ENCODE measurements at regions not wholly inside any gene's neighbourhood (a gene's known extent, or its start where the extent isn't known, plus 50 kb on each side); places are given as distances from the start of the nearest gene placed in this dataset.

- Histone ChIP-seq H3K36me3 (ENCODE audit: control insufficient read depth, insufficient read depth, low read length) (no peaks in the 10 kb centered on the region), H3K4me3 (ENCODE audit: low read depth, low read length) (no peak overlapping the region), H3K27me3 (ENCODE audit: control insufficient read depth, insufficient read depth, low read length) (no peaks in the 10 kb centered on the region), H3K27ac (ENCODE audit: low read depth, low read length) (no peak overlapping the region), H3K9me3 (ENCODE audit: control insufficient read depth, insufficient read depth, low read length) (peaks cover 10% of the 10 kb centered on the region; the same call in 1 of the 2 replicates), H3K4me1 (ENCODE audit: control insufficient read depth, insufficient read depth, low read length) (no peaks in the 10 kb centered on the region), H3K9ac (ENCODE audit: low read depth, low read length) (no peak overlapping the region)
These were observed 199.1 kb downstream of the GLRX3 start for GRCh38 chr10:130335336-130335735.

GRCh38 chr10:130336617-130337304 lies 200.6 kb downstream of the GLRX3 start:
- Histone ChIP-seq H3K9me3 (ENCODE audit: control insufficient read depth, insufficient read depth, low read length) (peaks cover 5% of the 10 kb centered on the region; the same call in 1 of the 2 replicates), H3K4me1 (ENCODE audit: control insufficient read depth, insufficient read depth, low read length) (no peaks in the 10 kb centered on the region), H3K27ac (ENCODE audit: low read depth, low read length) (no peak overlapping the region), H3K27me3 (ENCODE audit: control insufficient read depth, insufficient read depth, low read length) (no peaks in the 10 kb centered on the region), H3K9ac (ENCODE audit: low read depth, low read length) (no peak overlapping the region), H3K36me3 (ENCODE audit: control insufficient read depth, insufficient read depth, low read length) (no peaks in the 10 kb centered on the region), H3K4me3 (ENCODE audit: low read depth, low read length) (no peak overlapping the region)

GRCh38 chr10:130337305-130337640 lies 201.1 kb downstream of the GLRX3 start:
- Histone ChIP-seq H3K4me3 (ENCODE audit: low read depth, low read length) (no peak overlapping the region), H3K27ac (ENCODE audit: low read depth, low read length) (no peak overlapping the region), H3K36me3 (ENCODE audit: control insufficient read depth, insufficient read depth, low read length) (no peaks in the 10 kb centered on the region), H3K9me3 (ENCODE audit: control insufficient read depth, insufficient read depth, low read length) (no peaks in the 10 kb centered on the region), H3K27me3 (ENCODE audit: control insufficient read depth, insufficient read depth, low read length) (no peaks in the 10 kb centered on the region), H3K9ac (ENCODE audit: low read depth, low read length) (no peak overlapping the region), H3K4me1 (ENCODE audit: control insufficient read depth, insufficient read depth, low read length) (no peaks in the 10 kb centered on the region)

- no peaks in the 10 kb centered on the region for H3K36me3 ChIP-seq (ENCODE audit: control insufficient read depth, insufficient read depth, low read length)
These were observed 201.8 kb downstream of the GLRX3 start for GRCh38 chr10:130337696-130338635.

GRCh38 chr10:130338636-130339024 lies 202.4 kb downstream of the GLRX3 start:
- no peaks in the 10 kb centered on the region for H3K4me1 ChIP-seq (ENCODE audit: control insufficient read depth, insufficient read depth, low read length)

More at GRCh38 chr10:130337696-130338635, 201.8 kb downstream of the GLRX3 start:
- Histone ChIP-seq H3K9ac (ENCODE audit: low read depth, low read length) (no peak overlapping the region), H3K4me1 (ENCODE audit: control insufficient read depth, insufficient read depth, low read length) (no peaks in the 10 kb centered on the region), H3K4me3 (ENCODE audit: low read depth, low read length) (no peak overlapping the region), H3K27ac (ENCODE audit: low read depth, low read length) (no peak overlapping the region), H3K9me3 (ENCODE audit: control insufficient read depth, insufficient read depth, low read length) (no peaks in the 10 kb centered on the region), H3K27me3 (ENCODE audit: control insufficient read depth, insufficient read depth, low read length) (no peaks in the 10 kb centered on the region)

GRCh38 chr10:130339091-130339490 lies 202.9 kb downstream of the GLRX3 start:
- H3K9me3 ChIP-seq (ENCODE audit: control insufficient read depth, insufficient read depth, low read length): no peaks in the 10 kb centered on the region
- H3K4me3 ChIP-seq (ENCODE audit: low read depth, low read length): no peak overlapping the region

More at GRCh38 chr10:130338636-130339024, 202.4 kb downstream of the GLRX3 start:
- Histone ChIP-seq H3K4me3 (ENCODE audit: low read depth, low read length) (no peak overlapping the region), H3K9me3 (ENCODE audit: control insufficient read depth, insufficient read depth, low read length) (no peaks in the 10 kb centered on the region), H3K36me3 (ENCODE audit: control insufficient read depth, insufficient read depth, low read length) (no peaks in the 10 kb centered on the region), H3K27ac (ENCODE audit: low read depth, low read length) (no peak overlapping the region), H3K27me3 (ENCODE audit: control insufficient read depth, insufficient read depth, low read length) (no peaks in the 10 kb centered on the region), H3K9ac (ENCODE audit: low read depth, low read length) (no peak overlapping the region)

GRCh38 chr10:130339911-130340310 lies 203.7 kb downstream of the GLRX3 start:
- no peak overlapping the region for H3K27ac ChIP-seq (ENCODE audit: low read depth, low read length)
- H3K4me3 ChIP-seq (ENCODE audit: low read depth, low read length): no peak overlapping the region
- no peaks in the 10 kb centered on the region for H3K9me3 ChIP-seq (ENCODE audit: control insufficient read depth, insufficient read depth, low read length)
- no peak overlapping the region for H3K9ac ChIP-seq (ENCODE audit: low read depth, low read length)
- no peaks in the 10 kb centered on the region for H3K36me3 ChIP-seq (ENCODE audit: control insufficient read depth, insufficient read depth, low read length)
- H3K27me3 ChIP-seq (ENCODE audit: control insufficient read depth, insufficient read depth, low read length): no peaks in the 10 kb centered on the region
- H3K4me1 ChIP-seq (ENCODE audit: control insufficient read depth, insufficient read depth, low read length): no peaks in the 10 kb centered on the region

More at GRCh38 chr10:130339091-130339490, 202.9 kb downstream of the GLRX3 start:
- no peaks in the 10 kb centered on the region for H3K4me1 ChIP-seq (ENCODE audit: control insufficient read depth, insufficient read depth, low read length)
- no peak overlapping the region for H3K9ac ChIP-seq (ENCODE audit: low read depth, low read length)
- H3K27ac ChIP-seq (ENCODE audit: low read depth, low read length): no peak overlapping the region
- no peaks in the 10 kb centered on the region for H3K36me3 ChIP-seq (ENCODE audit: control insufficient read depth, insufficient read depth, low read length)
- no peaks in the 10 kb centered on the region for H3K27me3 ChIP-seq (ENCODE audit: control insufficient read depth, insufficient read depth, low read length)

GRCh38 chr10:130340816-130341215 lies 204.6 kb downstream of the GLRX3 start:
- H3K4me1 ChIP-seq (ENCODE audit: control insufficient read depth, insufficient read depth, low read length): no peaks in the 10 kb centered on the region
- no peaks in the 10 kb centered on the region for H3K36me3 ChIP-seq (ENCODE audit: control insufficient read depth, insufficient read depth, low read length)
- H3K4me3 ChIP-seq (ENCODE audit: low read depth, low read length): no peak overlapping the region
- H3K9ac ChIP-seq (ENCODE audit: low read depth, low read length): no peak overlapping the region
- no peaks in the 10 kb centered on the region for H3K27me3 ChIP-seq (ENCODE audit: control insufficient read depth, insufficient read depth, low read length)
- no peak overlapping the region for H3K27ac ChIP-seq (ENCODE audit: low read depth, low read length)
- peaks cover 4% of the 10 kb centered on the region; the same call in 1 of the 2 replicates for H3K9me3 ChIP-seq (ENCODE audit: control insufficient read depth, insufficient read depth, low read length)

GRCh38 chr10:130341356-130341755 lies 205.2 kb downstream of the GLRX3 start:
- Histone ChIP-seq H3K27ac (ENCODE audit: low read depth, low read length) (no peak overlapping the region), H3K4me3 (ENCODE audit: low read depth, low read length) (no peak overlapping the region), H3K36me3 (ENCODE audit: control insufficient read depth, insufficient read depth, low read length) (no peaks in the 10 kb centered on the region), H3K9ac (ENCODE audit: low read depth, low read length) (no peak overlapping the region), H3K9me3 (ENCODE audit: control insufficient read depth, insufficient read depth, low read length) (peaks cover 4% of the 10 kb centered on the region; the same call in 1 of the 2 replicates), H3K4me1 (ENCODE audit: control insufficient read depth, insufficient read depth, low read length) (no peaks in the 10 kb centered on the region), H3K27me3 (ENCODE audit: control insufficient read depth, insufficient read depth, low read length) (no peaks in the 10 kb centered on the region)

GRCh38 chr10:130345728-130346127 lies 209.5 kb downstream of the GLRX3 start:
- Histone ChIP-seq H3K27ac (ENCODE audit: low read depth, low read length) (no peak overlapping the region), H3K27me3 (ENCODE audit: control insufficient read depth, insufficient read depth, low read length) (no peaks in the 10 kb centered on the region), H3K9me3 (ENCODE audit: control insufficient read depth, insufficient read depth, low read length) (peaks cover 4% of the 10 kb centered on the region; the same call in 1 of the 2 replicates), H3K4me1 (ENCODE audit: control insufficient read depth, insufficient read depth, low read length) (no peaks in the 10 kb centered on the region), H3K9ac (ENCODE audit: low read depth, low read length) (no peak overlapping the region), H3K36me3 (ENCODE audit: control insufficient read depth, insufficient read depth, low read length) (no peaks in the 10 kb centered on the region), H3K4me3 (ENCODE audit: low read depth, low read length) (no peak overlapping the region)

- Histone ChIP-seq H3K4me3 (ENCODE audit: low read depth, low read length) (no peak overlapping the region), H3K4me1 (ENCODE audit: control insufficient read depth, insufficient read depth, low read length) (no peaks in the 10 kb centered on the region), H3K9ac (ENCODE audit: low read depth, low read length) (no peak overlapping the region), H3K27ac (ENCODE audit: low read depth, low read length) (no peak overlapping the region), H3K36me3 (ENCODE audit: control insufficient read depth, insufficient read depth, low read length) (no peaks in the 10 kb centered on the region), H3K27me3 (ENCODE audit: control insufficient read depth, insufficient read depth, low read length) (no peaks in the 10 kb centered on the region), H3K9me3 (ENCODE audit: control insufficient read depth, insufficient read depth, low read length) (no peaks in the 10 kb centered on the region; the same call in 1 of the 2 replicates)
These were observed 214.8 kb downstream of the GLRX3 start for GRCh38 chr10:130350996-130351395.

Measured in HUES48 (cell line).